Esophagus squamous epithelium (tissue), 4 donors: ENCODE measurements at regions not wholly inside any gene's neighbourhood (a gene's known extent, or its start where the extent isn't known, plus 50 kb on each side); places are given as distances from the start of the nearest gene placed in this dataset.
A peak's percentile ranks its signal among the peaks of the same experiment; 100 is the strongest.

Experiments
- POLR2A ChIP-seq, 4 donors: fragments of 450-650 bp; IDR thresholded peaks; one replicate each; pipeline ENCODE4 v1.6.1; 2017; ENCODE audit warnings: antibody characterized with exemption in 4 of 4, mild to moderate bottlenecking in 4 of 4, moderate library complexity in 3 of 4
- TF ChIP-seq, protein P1 (sequence below), 6 experiments: fragments of 450-650 bp in 4 of 6; fragments of 200-600 bp in 2 of 6; sonication (generic) in 2 of 6; IDR thresholded peaks; one replicate each; pipeline ENCODE4 v1.5.1; 2016 to 2019; ENCODE audit warnings: antibody characterized with exemption in 6 of 6, mild to moderate bottlenecking in 4 of 6, moderate library complexity in 4 of 6

DNA sequence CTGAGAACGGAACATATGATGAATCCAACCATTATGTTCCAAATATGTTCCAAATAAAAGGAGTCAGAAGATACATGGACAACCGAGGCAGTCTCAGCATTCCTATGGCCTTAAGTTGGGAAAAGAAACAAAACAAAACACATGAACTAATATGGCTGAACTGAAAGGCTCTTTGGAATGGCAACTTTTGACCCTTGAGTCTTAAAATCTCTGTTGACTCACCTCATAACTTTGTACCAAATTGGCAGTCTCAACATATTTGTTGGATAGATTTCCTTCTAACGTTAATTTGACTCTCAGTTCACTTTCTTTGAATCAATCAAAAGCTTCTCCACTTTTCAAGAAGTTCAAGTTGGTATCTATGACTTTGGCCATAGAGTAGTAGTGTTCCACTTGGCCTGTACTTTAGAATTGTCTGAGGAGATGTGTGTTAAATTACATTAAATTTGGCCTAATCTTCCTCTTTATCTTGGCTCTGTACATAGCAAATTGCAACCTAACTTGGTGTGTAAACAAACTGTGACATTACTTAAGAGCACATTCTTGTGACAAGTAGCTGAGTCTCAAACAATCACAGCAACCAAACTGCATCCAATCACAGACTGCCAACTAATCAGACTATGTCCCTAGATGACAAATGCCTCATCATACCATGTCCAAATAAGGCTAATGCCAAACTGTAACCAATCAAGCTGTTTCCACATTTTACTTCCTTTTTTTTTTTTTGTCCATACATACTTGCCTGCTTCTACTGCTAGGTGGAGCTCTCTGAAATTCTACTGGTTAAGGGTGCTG, 208.8 kb downstream of the BMP2 start:
- TF ChIP-seq, protein P1, sequence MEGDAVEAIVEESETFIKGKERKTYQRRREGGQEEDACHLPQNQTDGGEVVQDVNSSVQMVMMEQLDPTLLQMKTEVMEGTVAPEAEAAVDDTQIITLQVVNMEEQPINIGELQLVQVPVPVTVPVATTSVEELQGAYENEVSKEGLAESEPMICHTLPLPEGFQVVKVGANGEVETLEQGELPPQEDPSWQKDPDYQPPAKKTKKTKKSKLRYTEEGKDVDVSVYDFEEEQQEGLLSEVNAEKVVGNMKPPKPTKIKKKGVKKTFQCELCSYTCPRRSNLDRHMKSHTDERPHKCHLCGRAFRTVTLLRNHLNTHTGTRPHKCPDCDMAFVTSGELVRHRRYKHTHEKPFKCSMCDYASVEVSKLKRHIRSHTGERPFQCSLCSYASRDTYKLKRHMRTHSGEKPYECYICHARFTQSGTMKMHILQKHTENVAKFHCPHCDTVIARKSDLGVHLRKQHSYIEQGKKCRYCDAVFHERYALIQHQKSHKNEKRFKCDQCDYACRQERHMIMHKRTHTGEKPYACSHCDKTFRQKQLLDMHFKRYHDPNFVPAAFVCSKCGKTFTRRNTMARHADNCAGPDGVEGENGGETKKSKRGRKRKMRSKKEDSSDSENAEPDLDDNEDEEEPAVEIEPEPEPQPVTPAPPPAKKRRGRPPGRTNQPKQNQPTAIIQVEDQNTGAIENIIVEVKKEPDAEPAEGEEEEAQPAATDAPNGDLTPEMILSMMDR (IDR thresholded peaks at IDR 0.05) = peak in 1 of 6 experiments; percentile 9
- TF ChIP-seq POLR2A (IDR thresholded peaks at IDR 0.05) = no peak
